B cell (primary cell): ENCODE measurements at regions not wholly inside any gene's neighbourhood (a gene's known extent, or its start where the extent isn't known, plus 50 kb on each side); places are given as distances from the start of the nearest gene placed in this dataset.

Experiments
- ATAC-seq: fragments of 200-7000 bp; cut with Tn5 transposase; one replicate; pipeline ENCODE4 v1.10.0; 2021; ENCODE audit warnings: low read depth, mild to moderate bottlenecking, moderate number of reproducible peaks, moderate library complexity
- CTCF ChIA-PET: fragments of 350-600 bp; sonication (Branson Sonifier 250); formaldehyde crosslinking; loops from one replicate; lab custom pipeline; 2021; ENCODE audit warnings: antibody characterized with exemption, inconsistent platforms; lab: Charles Lee
- POLR2A ChIA-PET: fragments of 350-600 bp; sonication (Branson Sonifier 250); formaldehyde crosslinking; loops from one replicate; lab custom pipeline; 2021; ENCODE audit warnings: antibody characterized with exemption; lab: Charles Lee
- DNase-seq: peaks from one replicate; pipeline ENCODE4 v3.0.0; 2013
- H2AFZ ChIP-seq: 2 replicates; pipeline ENCODE4 v1.6.1; 2012; ENCODE audit warnings: mild to moderate bottlenecking, low read depth, low read length; ENCODE audit not compliant: insufficient read depth, poor library complexity, severe bottlenecking
- H3K27ac ChIP-seq, 2 donors: 1 replicate in 1 of 2; 2 replicates in 1 of 2; pipeline ENCODE4 v1.5.1; 2012 to 2013; ENCODE audit warnings: low read length in 2 of 2, mild to moderate bottlenecking in 2 of 2, moderate library complexity in 1 of 2
- H3K27me3 ChIP-seq, 4 experiments: fragments of 200-600 bp in 1 of 4; sonication (generic) in 1 of 4; replicated peaks in 1 of 4; 1 replicate in 2 of 4; 2 replicates in 2 of 4; pipeline versions ENCODE4 v1.6.1 to v1.7.0; 2013 to 2016; ENCODE audit warnings: low read length in 3 of 4, mild to moderate bottlenecking in 2 of 4, mixed read lengths in 1 of 4, moderate library complexity in 1 of 4; ENCODE audit not compliant: insufficient read depth in 4 of 4, control insufficient read depth in 3 of 4; ENCODE audit errors: control extremely low read depth in 1 of 4
- H3K36me3 ChIP-seq, 2 experiments: replicated peaks in 1 of 2; 1 replicate in 1 of 2; 2 replicates in 1 of 2; pipeline versions ENCODE4 v1.6.1 to v1.7.1; 2013; ENCODE audit warnings: low read length in 1 of 2; ENCODE audit not compliant: insufficient read depth in 2 of 2, control insufficient read depth in 1 of 2; ENCODE audit errors: control extremely low read depth in 1 of 2, extremely low read depth in 1 of 2
- H3K4me1 ChIP-seq, 2 donors: fragments of 200-600 bp in 1 of 2; sonication (generic) in 1 of 2; 1 replicate in 1 of 2; 2 replicates in 1 of 2; pipeline versions ENCODE4 v1.5.1 to v1.6.1; 2013 to 2017; ENCODE audit warnings: low read length in 2 of 2; ENCODE audit not compliant: control insufficient read depth in 2 of 2, insufficient read depth in 2 of 2
- H3K4me2 ChIP-seq: replicated peaks from 2 replicates; pipeline ENCODE3; 2012; ENCODE audit warnings: mild to moderate bottlenecking, low read depth, low read length; ENCODE audit not compliant: poor library complexity, severe bottlenecking
- H3K4me3 ChIP-seq, 5 experiments: fragments of 200-600 bp in 1 of 5; sonication (generic) in 1 of 5; 1 replicate in 3 of 5; 2 replicates in 2 of 5; pipeline versions ENCODE4 v1.5.1 to v1.7.0; 2011 to 2016; ENCODE audit warnings: low read length in 4 of 5, mild to moderate bottlenecking in 4 of 5, low read depth in 2 of 5, control low read depth in 1 of 5, moderate library complexity in 1 of 5; ENCODE audit not compliant: insufficient read depth in 1 of 5; ENCODE audit errors: control extremely low read depth in 1 of 5, extremely low read depth in 1 of 5
- H3K79me2 ChIP-seq: fragments of 200-600 bp; sonication (generic); one replicate; pipeline ENCODE4 v1.6.0; 2016; ENCODE audit warnings: low read length; ENCODE audit not compliant: control insufficient read depth, insufficient read depth
- H3K9ac ChIP-seq: fragments of 200-600 bp; sonication (generic); 2 replicates; pipeline ENCODE4 v1.6.1; 2017; ENCODE audit warnings: mild to moderate bottlenecking, low read length, moderate library complexity
- H3K9me3 ChIP-seq, 3 donors: one replicate each; pipeline versions ENCODE4 v1.6.1 to v1.7.1; 2013; ENCODE audit warnings: low read length in 2 of 3; ENCODE audit not compliant: control insufficient read depth in 2 of 3, insufficient read depth in 1 of 3; ENCODE audit errors: control extremely low read depth in 1 of 3
- H4K20me1 ChIP-seq: 2 replicates; pipeline ENCODE4 v1.6.0; 2012; ENCODE audit warnings: mild to moderate bottlenecking, low read length; ENCODE audit not compliant: insufficient read depth, control insufficient read depth, poor library complexity, severe bottlenecking
- H3K27ac Mint-ChIP-seq: one replicate; pipeline ENCODE4 v1.8.0; 2021; ENCODE audit warnings: mixed read lengths
- H3K27me3 Mint-ChIP-seq: one replicate; pipeline ENCODE4 v1.8.0; 2021; ENCODE audit warnings: mixed read lengths
- H3K4me1 Mint-ChIP-seq: one replicate; pipeline ENCODE4 v1.8.0; 2021; ENCODE audit warnings: mixed read lengths
- H3K4me3 Mint-ChIP-seq: one replicate; pipeline ENCODE4 v1.8.0; 2021; ENCODE audit warnings: mixed read lengths
- H3K9me3 Mint-ChIP-seq: one replicate; pipeline ENCODE4 v1.8.0; 2022; ENCODE audit warnings: mixed read lengths; ENCODE audit not compliant: insufficient read depth
- EZH2 ChIP-seq: IDR thresholded peaks from 2 replicates; pipeline ENCODE4 v1.6.1; 2012; ENCODE audit warnings: borderline replicate concordance, low read depth, mild to moderate bottlenecking, moderate library complexity, low read length; ENCODE audit not compliant: insufficient read depth, poor library complexity, severe bottlenecking
- WGBS: methylation state at CpG from one replicate; pipeline ENCODE4 v1.1.5; 2013; ENCODE audit warnings: missing lambda C conversion rate; ENCODE audit not compliant: insufficient coverage; 5-methylcytosine and 5-hydroxymethylcytosine counted together
- intact Hi-C: fragments of 100-400 bp; cut with micrococcal nuclease; formaldehyde crosslinking; loops from one replicate; pipeline ENCODE4 v1.10.0; 2022
- TF ChIP-seq, protein P1 (sequence below): fragments of 200-600 bp; IDR thresholded peaks from one replicate; pipeline ENCODE4 v1.8.0; 2022; ENCODE audit warnings: antibody characterized with exemption, mild to moderate bottlenecking

DNA sequence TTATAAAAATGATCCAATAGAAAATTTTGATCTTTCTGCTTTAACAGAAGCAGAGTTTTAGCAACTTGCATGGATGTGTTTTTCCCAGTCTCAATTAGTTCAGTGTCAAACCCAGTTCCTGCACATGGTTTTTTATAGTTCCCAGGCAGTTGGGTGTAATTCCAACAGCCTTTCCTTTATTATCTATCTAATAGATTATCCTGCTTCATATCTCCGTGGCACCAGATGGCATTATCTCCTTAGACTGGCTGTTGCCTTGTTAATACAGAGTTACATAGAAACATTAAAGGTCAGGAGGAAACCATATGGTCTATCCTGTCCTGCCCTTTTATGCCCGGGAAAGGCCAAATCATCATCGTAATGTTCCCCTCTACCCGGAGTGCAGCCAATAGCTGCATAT, 400.9 kb upstream of the SMIM21 start:
- H3K27me3 Mint-ChIP-seq, result no peaks in the 10 kb centered on the region
- Histone ChIP-seq H3K4me1 (no peaks in the 10 kb centered on the region), H3K36me3 (no peaks in the 10 kb centered on the region), H3K4me3 (no peak overlapping the region), H3K27ac (no peak overlapping the region), H4K20me1 (no peaks in the 10 kb centered on the region), H3K4me2 (no peak overlapping the region), H2AFZ (no peak overlapping the region), H3K79me2 (no peaks in the 10 kb centered on the region), H3K27me3 (no peaks in the 10 kb centered on the region), H3K9me3 (peaks cover 0 to 3% (median 0%) of the 10 kb centered on the region in 3 donors), H3K9ac (no peak overlapping the region)
- no peak overlapping the region for H3K27ac Mint-ChIP-seq
- POLR2A ChIA-PET, result no interaction called here
- no peak for TF ChIP-seq EZH2
- TF ChIP-seq, protein P1, sequence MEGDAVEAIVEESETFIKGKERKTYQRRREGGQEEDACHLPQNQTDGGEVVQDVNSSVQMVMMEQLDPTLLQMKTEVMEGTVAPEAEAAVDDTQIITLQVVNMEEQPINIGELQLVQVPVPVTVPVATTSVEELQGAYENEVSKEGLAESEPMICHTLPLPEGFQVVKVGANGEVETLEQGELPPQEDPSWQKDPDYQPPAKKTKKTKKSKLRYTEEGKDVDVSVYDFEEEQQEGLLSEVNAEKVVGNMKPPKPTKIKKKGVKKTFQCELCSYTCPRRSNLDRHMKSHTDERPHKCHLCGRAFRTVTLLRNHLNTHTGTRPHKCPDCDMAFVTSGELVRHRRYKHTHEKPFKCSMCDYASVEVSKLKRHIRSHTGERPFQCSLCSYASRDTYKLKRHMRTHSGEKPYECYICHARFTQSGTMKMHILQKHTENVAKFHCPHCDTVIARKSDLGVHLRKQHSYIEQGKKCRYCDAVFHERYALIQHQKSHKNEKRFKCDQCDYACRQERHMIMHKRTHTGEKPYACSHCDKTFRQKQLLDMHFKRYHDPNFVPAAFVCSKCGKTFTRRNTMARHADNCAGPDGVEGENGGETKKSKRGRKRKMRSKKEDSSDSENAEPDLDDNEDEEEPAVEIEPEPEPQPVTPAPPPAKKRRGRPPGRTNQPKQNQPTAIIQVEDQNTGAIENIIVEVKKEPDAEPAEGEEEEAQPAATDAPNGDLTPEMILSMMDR, result no peak
- DNase-seq, result no peak
- no peak for ATAC-seq
- CTCF ChIA-PET, result no interaction called here
- no peaks in the 10 kb centered on the region for H3K9me3 Mint-ChIP-seq
- no peaks in the 10 kb centered on the region for H3K4me1 Mint-ChIP-seq
- H3K4me3 Mint-ChIP-seq, result no peak overlapping the region
- WGBS, result 90% methylated on average over 2 of the region's 4 CpGs
- intact Hi-C loops, result no loop called here

DNA sequence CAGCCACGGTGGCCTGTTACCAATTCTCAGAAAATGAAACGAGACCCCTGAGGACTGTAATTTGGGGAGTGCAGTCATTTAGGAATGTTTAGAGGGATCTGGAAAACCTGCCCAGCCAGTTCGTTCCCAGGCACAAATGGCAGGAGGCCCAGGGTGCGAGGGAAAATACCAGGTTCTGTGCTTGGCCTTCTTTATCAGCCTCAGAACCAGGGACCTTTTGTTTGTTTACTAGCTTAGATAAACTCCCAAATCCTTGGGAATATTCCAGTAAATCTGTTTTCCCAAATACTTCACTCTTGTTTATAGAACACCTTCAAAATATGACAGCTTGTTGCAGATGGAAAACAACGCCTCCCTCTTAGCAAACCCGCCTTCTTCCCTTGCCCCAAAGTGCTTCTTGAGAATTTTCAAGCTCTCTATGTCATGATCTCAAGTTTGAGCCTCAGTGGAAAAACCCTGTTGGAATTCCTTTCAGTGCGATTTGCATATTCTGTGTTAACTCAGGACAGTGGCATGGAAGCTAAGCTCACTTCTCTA, 400.3 kb upstream of the SMIM21 start:
- Histone ChIP-seq H3K4me2 (no peak overlapping the region), H3K27ac (no peak overlapping the region), H4K20me1 (no peaks in the 10 kb centered on the region), H3K9ac (no peak overlapping the region), H3K9me3 (peaks cover 0 to 3% (median 0%) of the 10 kb centered on the region in 3 donors), H3K27me3 (no peaks in the 10 kb centered on the region), H2AFZ (no peak overlapping the region), H3K79me2 (no peaks in the 10 kb centered on the region), H3K36me3 (no peaks in the 10 kb centered on the region), H3K4me3 (no peak overlapping the region), H3K4me1 (no peaks in the 10 kb centered on the region)
- POLR2A ChIA-PET, result no interaction called here
- no peaks in the 10 kb centered on the region for H3K4me1 Mint-ChIP-seq
- ATAC-seq (no peak), DNase-seq (no peak)
- TF ChIP-seq, protein P1, result no peak
- TF ChIP-seq EZH2, result no peak
- WGBS, result 85% methylated on average over 4 of the region's 7 CpGs
- intact Hi-C loops, result no loop called here
- CTCF ChIA-PET, result no interaction called here
- H3K27me3 Mint-ChIP-seq, result no peaks in the 10 kb centered on the region
- H3K9me3 Mint-ChIP-seq, result no peaks in the 10 kb centered on the region
- H3K4me3 Mint-ChIP-seq, result no peak overlapping the region
- no peak overlapping the region for H3K27ac Mint-ChIP-seq
